T1000 (cell line): ENCODE measurements at regions not wholly inside any gene's neighbourhood (a gene's known extent, or its start where the extent isn't known, plus 50 kb on each side); places are given as distances from the start of the nearest gene placed in this dataset.

Experiments used
- DNase-seq: peaks from one replicate; lab custom pipeline; 2025; ENCODE audit warnings: mixed read lengths; lab: John Stamatoyannopoulos, UW

DNA sequence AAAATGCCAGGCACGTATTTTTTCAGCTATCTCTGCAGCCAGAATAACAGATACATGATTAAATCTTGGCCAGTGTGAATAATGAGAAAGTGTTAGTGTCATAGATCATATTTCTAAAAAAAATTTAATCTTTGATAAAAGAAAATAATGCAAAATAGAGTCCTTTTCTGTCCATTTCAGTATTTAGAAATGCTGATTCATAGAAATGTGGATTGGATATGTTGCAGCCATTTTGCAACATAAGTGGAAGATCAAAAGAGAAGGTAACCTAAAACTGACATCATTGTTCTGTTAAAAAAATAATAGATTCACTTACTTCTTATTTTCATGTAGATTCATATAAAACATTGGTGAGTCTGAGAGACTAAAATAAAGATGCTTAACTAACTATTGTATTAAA is 1010.3 kb downstream of the LRFN5 start:
- no peak for DNase-seq

GRCh38 chr14:42606839-42607238 is 1000.2 kb downstream of the LRFN5 start:
- DNase-seq, result no peak

DNA sequence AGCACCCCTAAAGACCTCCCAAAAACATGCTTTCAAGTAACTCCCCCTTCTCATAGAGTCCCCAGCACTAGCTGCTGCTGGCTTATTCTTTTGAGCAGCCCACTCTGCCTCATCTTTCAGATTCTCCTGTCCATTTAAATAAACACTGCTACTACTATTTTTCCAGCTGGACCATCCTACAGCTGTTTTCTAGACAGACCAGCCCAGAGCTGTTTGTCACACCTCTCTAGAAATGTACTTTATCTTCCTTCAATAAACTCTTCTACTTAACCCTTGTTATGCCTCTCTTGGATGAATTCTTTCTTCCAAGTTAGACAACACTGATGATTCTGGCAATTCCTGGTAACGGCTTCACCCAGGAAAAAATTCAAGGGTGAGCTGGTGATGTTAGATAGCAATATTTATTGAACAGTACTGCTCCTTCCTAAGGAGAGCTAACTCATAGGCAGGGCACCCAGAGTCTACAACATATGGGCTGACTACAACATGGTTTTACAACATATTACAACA is 995.7 kb downstream of the LRFN5 start:
- no peak for DNase-seq

DNA sequence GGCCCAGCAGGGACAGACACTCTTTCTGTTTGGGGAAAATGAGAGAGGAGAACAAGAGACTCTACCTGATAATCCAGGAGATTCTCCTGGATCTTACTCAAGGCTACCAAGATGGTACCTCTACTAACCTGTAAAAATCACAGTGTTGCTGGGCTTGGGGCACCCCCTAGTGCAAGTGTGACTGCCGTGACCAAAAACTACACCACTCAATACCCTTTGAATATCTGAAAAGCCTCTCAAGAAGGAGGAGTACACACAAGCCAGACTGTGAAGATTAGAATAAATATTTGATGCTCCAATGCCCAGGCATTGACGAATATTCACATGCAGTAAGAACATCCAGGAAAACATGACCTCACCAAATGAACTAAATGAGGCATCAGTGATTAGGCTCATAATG is 965.4 kb downstream of the LRFN5 start:
- DNase-seq, result no peak

DNA sequence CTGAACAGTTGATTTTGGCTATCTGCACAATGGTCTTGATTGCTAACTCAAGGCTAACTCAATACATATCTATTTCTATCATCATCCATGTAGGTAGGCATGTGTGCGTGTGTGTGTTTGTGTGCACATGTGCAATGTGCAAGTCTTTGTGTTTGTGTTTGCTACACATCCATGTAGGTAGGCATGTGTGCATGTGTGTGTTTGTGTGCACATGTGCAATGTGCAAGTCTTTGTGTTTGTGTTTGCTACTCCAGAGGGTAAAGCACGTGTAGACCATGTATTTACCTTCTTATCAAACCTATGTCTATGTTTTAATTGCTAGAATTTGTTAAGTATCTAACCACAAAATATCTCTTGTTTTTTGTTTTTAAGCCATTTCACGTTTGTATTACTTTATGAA is 962.6 kb downstream of the LRFN5 start:
- no peak for DNase-seq

GRCh38 chr14:42565556-42565955 is 958.9 kb downstream of the LRFN5 start:
- DNase-seq, result no peak

DNA sequence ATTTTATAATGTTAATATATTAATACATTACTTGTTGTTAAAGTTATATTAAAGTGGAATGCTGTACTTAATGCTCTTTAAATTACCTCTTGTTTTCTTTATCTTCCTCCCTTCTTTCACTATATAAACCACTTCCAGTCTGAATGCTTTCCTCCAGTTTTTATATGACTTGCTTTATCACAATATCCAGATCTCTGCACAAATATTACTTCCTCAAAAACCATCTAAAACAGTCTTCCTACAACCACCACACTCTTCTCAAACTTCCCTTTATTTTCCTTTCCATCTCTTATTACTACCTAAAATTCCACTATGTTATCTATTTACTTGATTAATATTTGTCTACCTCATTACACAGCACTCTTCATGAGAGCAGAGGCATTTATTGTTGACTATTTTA is 956.6 kb downstream of the LRFN5 start:
- DNase-seq, result no peak

- no peak for DNase-seq
Measured at GRCh38 chr14:42556551-42556950, 949.9 kb downstream of the LRFN5 start.

- no peak for DNase-seq
Measured at GRCh38 chr14:42555365-42555764, 948.7 kb downstream of the LRFN5 start.

GRCh38 chr14:42554091-42554490 is 947.4 kb downstream of the LRFN5 start:
- no peak for DNase-seq

- DNase-seq, result no peak
Measured at GRCh38 chr14:42550310-42550709, 943.6 kb downstream of the LRFN5 start.

- DNase-seq, result no peak
Measured at GRCh38 chr14:42548349-42548748, 941.7 kb downstream of the LRFN5 start.

DNA sequence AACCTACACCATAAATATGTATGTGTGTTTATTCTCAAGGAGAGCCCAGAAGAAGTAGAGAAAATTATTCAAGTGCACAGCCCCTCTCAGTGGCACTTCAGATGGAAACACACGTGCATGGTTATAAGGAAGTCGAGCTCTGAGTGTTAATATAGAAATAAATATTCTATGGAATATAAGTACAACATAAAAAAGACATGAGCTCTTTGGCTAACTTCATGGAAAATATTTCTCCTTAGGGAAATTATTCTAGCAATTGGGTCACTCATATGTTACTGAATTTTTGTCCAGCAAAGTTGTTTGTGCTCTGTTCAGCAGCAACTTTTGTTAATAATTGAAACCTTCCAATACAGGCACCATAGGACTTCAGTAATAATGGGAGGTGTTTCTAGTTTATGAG is 939.0 kb downstream of the LRFN5 start:
- DNase-seq, result no peak

GRCh38 chr14:42541535-42542001 is 934.9 kb downstream of the LRFN5 start:
- DNase-seq, result no peak

- no peak for DNase-seq
Measured at GRCh38 chr14:42535397-42535796, 928.7 kb downstream of the LRFN5 start.

- no peak for DNase-seq
Measured at GRCh38 chr14:42533476-42533875, 926.8 kb downstream of the LRFN5 start.

DNA sequence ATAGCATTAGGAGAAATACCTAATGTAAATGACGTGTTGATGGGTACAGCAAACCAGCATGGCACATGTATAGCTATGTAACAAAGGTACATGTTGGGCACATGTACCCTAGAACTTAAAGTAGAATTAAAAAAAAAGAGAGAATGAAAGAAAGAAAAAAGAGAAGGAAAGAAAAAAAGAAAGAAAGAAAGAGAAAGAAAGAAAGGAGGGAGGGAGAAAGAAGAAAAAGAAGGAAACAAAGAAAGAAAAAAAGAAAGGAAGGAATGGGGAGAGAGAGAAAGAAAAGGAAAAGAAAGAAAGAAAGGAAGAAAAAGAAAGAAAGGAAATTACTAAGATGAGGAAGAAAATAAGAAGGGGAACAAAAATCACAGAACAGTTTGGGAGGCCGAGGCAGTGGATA is 925.5 kb downstream of the LRFN5 start:
- no peak for DNase-seq

- DNase-seq, result no peak
Measured at GRCh38 chr14:42527141-42527540, 920.5 kb downstream of the LRFN5 start.

DNA sequence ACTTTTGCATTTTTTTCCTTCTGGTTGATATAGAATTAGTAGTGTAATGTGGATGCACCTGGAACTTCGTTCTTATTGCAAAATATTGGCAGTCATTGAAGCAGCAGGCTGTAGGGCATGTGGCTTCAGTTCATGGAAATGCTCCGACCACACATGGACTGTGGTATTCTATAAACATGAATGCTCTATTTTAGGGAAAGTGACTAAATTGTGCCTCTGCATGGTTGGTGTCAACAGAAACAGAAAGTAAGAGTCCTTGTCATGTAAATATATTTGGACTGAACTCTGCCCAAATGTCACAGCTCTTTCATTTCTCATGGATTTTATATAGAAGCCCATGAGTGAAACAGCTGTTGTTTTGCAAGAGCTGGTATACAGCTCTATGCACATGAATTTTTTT is 917.0 kb downstream of the LRFN5 start:
- DNase-seq, result no peak

DNA sequence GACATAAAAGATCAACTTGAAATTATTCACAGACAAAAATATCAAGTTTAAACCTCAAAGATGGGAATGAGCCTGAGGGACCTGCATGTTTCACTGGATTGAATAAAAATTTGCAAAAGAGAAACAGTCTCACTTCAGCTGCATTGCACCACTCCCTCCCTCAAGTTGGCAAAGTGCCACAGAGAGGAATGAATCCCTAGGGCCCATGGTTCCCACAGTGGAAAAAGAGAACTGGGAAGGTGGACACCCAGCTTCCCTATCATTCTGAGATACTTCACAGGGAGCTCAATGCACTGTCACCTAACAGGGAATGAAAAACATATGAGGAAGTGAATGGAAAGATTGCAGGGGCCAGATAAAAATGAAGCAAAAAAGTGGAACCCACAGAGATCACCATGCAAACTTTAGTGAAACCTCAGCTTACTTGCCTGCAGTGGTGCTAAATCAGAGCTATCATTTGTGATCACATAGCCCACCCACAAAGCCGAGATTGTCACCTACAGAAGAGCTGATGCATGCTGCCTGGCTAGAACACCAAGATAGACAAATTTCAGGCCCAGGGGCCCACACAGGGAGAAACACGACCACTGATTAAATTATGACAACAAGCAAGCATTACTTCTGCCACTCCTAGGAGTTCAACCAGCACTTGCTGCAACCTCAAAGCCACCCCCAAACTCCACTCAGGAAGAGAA is 911.3 kb downstream of the LRFN5 start:
- no peak for DNase-seq

- DNase-seq, result no peak
Measured at GRCh38 chr14:42513837-42514236, 907.2 kb downstream of the LRFN5 start.

DNA sequence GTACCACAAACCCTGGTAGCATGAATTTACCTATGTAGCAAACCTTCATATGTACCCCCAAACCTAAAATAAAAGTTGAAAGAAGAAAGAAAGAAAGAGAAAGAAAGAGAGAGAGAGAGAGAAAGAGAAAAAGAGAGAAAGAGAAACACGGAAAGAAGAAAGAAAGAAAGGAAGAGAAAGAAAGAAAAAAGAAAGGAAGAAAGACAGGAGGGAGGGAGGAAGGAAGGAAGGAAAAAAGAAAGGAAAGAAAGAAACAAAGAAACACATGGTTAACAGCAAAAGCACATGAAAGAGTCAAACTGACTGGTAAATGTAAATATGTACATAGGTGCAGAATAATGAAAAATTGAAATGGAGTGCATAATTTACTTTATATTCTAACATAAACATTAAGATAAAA is 903.4 kb downstream of the LRFN5 start:
- no peak for DNase-seq

- no peak for DNase-seq
Measured at GRCh38 chr14:42508209-42508946, 901.7 kb downstream of the LRFN5 start.
